ENCODE measurements at regions not wholly inside any gene's neighbourhood (a gene's known extent, or its start where the extent isn't known, plus 50 kb on each side); places are given as distances from the start of the nearest gene placed in this dataset.

DNA sequence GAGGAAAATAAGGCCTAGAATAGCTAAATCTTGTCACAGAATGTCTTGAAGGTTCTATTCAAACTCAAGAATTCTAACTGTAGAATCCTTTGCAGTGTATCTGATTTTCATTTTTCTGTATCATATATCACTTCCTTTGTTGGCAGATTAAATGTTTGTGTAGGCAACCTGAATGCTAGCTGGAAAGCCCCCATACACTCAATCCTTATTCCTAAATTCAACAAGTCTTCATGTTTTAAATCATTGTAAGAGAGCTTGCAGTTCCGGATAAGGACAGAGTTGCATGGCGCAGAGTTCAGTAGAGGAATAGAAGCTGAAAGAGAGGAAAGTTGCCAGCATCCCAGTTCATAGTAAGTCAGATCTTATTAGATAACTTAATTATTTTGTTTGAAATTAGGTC lies 242.0 kb upstream of the SEMA6D start:
- no peaks in the 10 kb centered on the region for H3K36me3 ChIP-seq (replicated peaks in 1 of 2; ENCODE audit: control extremely low read depth in 1 of 2, control insufficient read depth in 1 of 2, extremely low read depth in 1 of 2, insufficient read depth in 2 of 2, low read length in 1 of 2)
- no CpG with 5 or more reads among the region's 2 CpGs for WGBS (ENCODE audit: insufficient coverage)
- no peak overlapping the region for H3K27ac Mint-ChIP-seq
- H3K4me2 ChIP-seq (replicated peaks; ENCODE audit: low read depth, low read length, poor library complexity, severe bottlenecking): no peak overlapping the region
- POLR2A ChIA-PET: no interaction called here
- H3K9me3 Mint-ChIP-seq (ENCODE audit: insufficient read depth): peaks cover 2% of the 10 kb centered on the region
- TF ChIP-seq, protein P1, sequence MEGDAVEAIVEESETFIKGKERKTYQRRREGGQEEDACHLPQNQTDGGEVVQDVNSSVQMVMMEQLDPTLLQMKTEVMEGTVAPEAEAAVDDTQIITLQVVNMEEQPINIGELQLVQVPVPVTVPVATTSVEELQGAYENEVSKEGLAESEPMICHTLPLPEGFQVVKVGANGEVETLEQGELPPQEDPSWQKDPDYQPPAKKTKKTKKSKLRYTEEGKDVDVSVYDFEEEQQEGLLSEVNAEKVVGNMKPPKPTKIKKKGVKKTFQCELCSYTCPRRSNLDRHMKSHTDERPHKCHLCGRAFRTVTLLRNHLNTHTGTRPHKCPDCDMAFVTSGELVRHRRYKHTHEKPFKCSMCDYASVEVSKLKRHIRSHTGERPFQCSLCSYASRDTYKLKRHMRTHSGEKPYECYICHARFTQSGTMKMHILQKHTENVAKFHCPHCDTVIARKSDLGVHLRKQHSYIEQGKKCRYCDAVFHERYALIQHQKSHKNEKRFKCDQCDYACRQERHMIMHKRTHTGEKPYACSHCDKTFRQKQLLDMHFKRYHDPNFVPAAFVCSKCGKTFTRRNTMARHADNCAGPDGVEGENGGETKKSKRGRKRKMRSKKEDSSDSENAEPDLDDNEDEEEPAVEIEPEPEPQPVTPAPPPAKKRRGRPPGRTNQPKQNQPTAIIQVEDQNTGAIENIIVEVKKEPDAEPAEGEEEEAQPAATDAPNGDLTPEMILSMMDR (IDR thresholded peaks at IDR 0.05): no peak
- no peak for TF ChIP-seq EZH2 (IDR thresholded peaks at IDR 0.05; ENCODE audit: borderline replicate concordance, insufficient read depth, low read depth, low read length, poor library complexity, severe bottlenecking)
- no peaks in the 10 kb centered on the region for H3K27me3 Mint-ChIP-seq
- no peaks in the 10 kb centered on the region for H4K20me1 ChIP-seq (ENCODE audit: control insufficient read depth, insufficient read depth, low read length, poor library complexity, severe bottlenecking)
- H3K9ac ChIP-seq (ENCODE audit: low read length): no peak overlapping the region
- H3K79me2 ChIP-seq (ENCODE audit: control insufficient read depth, insufficient read depth, low read length): no peaks in the 10 kb centered on the region
- DNase-seq (no peak), ATAC-seq (ENCODE audit: low read depth) (no peak)
- CTCF ChIA-PET: interaction anchor here (0.9 kb wide), 1 partner anchor 181 kb away, joined by 3 read pairs; no protein-coding TSS in a partner anchor
- H3K27me3 ChIP-seq (replicated peaks in 1 of 4; ENCODE audit: control extremely low read depth in 1 of 4, control insufficient read depth in 3 of 4, insufficient read depth in 4 of 4, low read length in 3 of 4): no peaks in the 10 kb centered on the region
- no peaks in the 10 kb centered on the region for H3K9me3 ChIP-seq (ENCODE audit: control extremely low read depth in 1 of 3, control insufficient read depth in 2 of 3, insufficient read depth in 1 of 3, low read length in 2 of 3)
- H3K4me3 Mint-ChIP-seq: no peak overlapping the region
- H3K4me3 ChIP-seq (ENCODE audit: control extremely low read depth in 1 of 5, extremely low read depth in 1 of 5, insufficient read depth in 1 of 5, low read depth in 2 of 5, low read length in 4 of 5): no peak overlapping the region
- H3K4me1 ChIP-seq (ENCODE audit: control insufficient read depth in 2 of 2, insufficient read depth in 2 of 2, low read length in 2 of 2): no peaks in the 10 kb centered on the region
- H3K27ac ChIP-seq (ENCODE audit: low read length in 2 of 2): no peak overlapping the region
- intact Hi-C loops (cut with micrococcal nuclease): no loop called here
- no peaks in the 10 kb centered on the region for H3K4me1 Mint-ChIP-seq
- no peak overlapping the region for H2AFZ ChIP-seq (ENCODE audit: insufficient read depth, low read depth, low read length, poor library complexity, severe bottlenecking)

DNA sequence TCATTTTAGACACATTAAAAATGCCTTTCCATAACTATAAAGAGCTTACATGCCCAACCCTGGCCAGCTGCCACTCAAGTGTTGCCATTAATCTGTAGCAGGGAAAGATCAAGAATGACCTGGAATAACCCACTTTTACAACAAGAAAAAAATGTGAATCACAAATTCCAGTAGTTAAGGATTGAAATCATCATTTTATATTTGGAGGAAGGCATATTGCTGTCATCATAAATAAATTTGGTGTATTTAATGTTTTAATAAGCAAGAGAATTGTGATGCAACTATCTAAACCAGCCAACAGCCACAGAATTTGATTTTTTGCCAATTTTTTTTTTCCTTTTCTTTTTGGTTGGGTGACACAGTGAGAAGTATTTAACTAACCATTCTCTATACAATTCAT lies 240.0 kb upstream of the SEMA6D start:
- no peak overlapping the region for H3K4me3 ChIP-seq (ENCODE audit: control extremely low read depth in 1 of 5, extremely low read depth in 1 of 5, insufficient read depth in 1 of 5, low read depth in 2 of 5, low read length in 4 of 5)
- H2AFZ ChIP-seq (ENCODE audit: insufficient read depth, low read depth, low read length, poor library complexity, severe bottlenecking): no peak overlapping the region
- H3K36me3 ChIP-seq (replicated peaks in 1 of 2; ENCODE audit: control extremely low read depth in 1 of 2, control insufficient read depth in 1 of 2, extremely low read depth in 1 of 2, insufficient read depth in 2 of 2, low read length in 1 of 2): no peaks in the 10 kb centered on the region
- H3K27me3 ChIP-seq (replicated peaks in 1 of 4; ENCODE audit: control extremely low read depth in 1 of 4, control insufficient read depth in 3 of 4, insufficient read depth in 4 of 4, low read length in 3 of 4): no peaks in the 10 kb centered on the region
- no peak overlapping the region for H3K4me2 ChIP-seq (replicated peaks; ENCODE audit: low read depth, low read length, poor library complexity, severe bottlenecking)
- intact Hi-C loops (cut with micrococcal nuclease): no loop called here
- H3K9ac ChIP-seq (ENCODE audit: low read length): no peak overlapping the region
- no peak overlapping the region for H3K27ac Mint-ChIP-seq
- DNase-seq: no peak
- H3K9me3 ChIP-seq (ENCODE audit: control extremely low read depth in 1 of 3, control insufficient read depth in 2 of 3, insufficient read depth in 1 of 3, low read length in 2 of 3): no peaks in the 10 kb centered on the region
- POLR2A ChIA-PET: no interaction called here
- H3K4me1 ChIP-seq (ENCODE audit: control insufficient read depth in 2 of 2, insufficient read depth in 2 of 2, low read length in 2 of 2): no peaks in the 10 kb centered on the region
- H3K9me3 Mint-ChIP-seq (ENCODE audit: insufficient read depth): peaks cover 2% of the 10 kb centered on the region
- H4K20me1 ChIP-seq (ENCODE audit: control insufficient read depth, insufficient read depth, low read length, poor library complexity, severe bottlenecking): no peaks in the 10 kb centered on the region
- no peaks in the 10 kb centered on the region for H3K79me2 ChIP-seq (ENCODE audit: control insufficient read depth, insufficient read depth, low read length)
- H3K4me1 Mint-ChIP-seq: no peaks in the 10 kb centered on the region
- TF ChIP-seq, protein P1 (IDR thresholded peaks at IDR 0.05): no peak
- no peak for TF ChIP-seq EZH2 (IDR thresholded peaks at IDR 0.05; ENCODE audit: borderline replicate concordance, insufficient read depth, low read depth, low read length, poor library complexity, severe bottlenecking)
- CTCF ChIA-PET: no interaction called here
- no peaks in the 10 kb centered on the region for H3K27me3 Mint-ChIP-seq
- ATAC-seq (ENCODE audit: low read depth): no peak
- H3K4me3 Mint-ChIP-seq: no peak overlapping the region
- no peak overlapping the region for H3K27ac ChIP-seq (ENCODE audit: low read length in 2 of 2)

All from B cell (primary cell).